ENCODE measurements at regions not wholly inside any gene's neighbourhood (a gene's known extent, or its start where the extent isn't known, plus 50 kb on each side); places are given as distances from the start of the nearest gene placed in this dataset.

- TF ChIP-seq NR3C1 (CRISPR knock-in tag; conservative IDR thresholded peaks at IDR 0.05; ENCODE audit: low read depth) (no peak), TEAD1 (CRISPR knock-in tag; IDR thresholded peaks at IDR 0.05) (no peak)
- TF ChIP-seq, protein P1, sequence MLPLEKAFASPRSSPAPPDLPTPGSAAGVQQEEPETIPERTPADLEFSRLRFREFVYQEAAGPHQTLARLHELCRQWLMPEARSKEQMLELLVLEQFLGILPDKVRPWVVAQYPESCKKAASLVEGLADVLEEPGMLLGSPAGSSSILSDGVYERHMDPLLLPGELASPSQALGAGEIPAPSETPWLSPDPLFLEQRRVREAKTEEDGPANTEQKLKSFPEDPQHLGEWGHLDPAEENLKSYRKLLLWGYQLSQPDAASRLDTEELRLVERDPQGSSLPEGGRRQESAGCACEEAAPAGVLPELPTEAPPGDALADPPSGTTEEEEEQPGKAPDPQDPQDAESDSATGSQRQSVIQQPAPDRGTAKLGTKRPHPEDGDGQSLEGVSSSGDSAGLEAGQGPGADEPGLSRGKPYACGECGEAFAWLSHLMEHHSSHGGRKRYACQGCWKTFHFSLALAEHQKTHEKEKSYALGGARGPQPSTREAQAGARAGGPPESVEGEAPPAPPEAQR (CRISPR knock-in tag; IDR thresholded peaks at IDR 0.05), result no peak
Observed at GRCh38 chr15:69898243-69898642, 199.5 kb downstream of the TLE3 start (continued).

GRCh38 chr15:69902414-69903062 lies 195.2 kb downstream of the TLE3 start:
- ChIA-PET POLR2A (no interaction called here), CTCF (no interaction called here)
- Mint-ChIP-seq H3K27me3 (ENCODE audit: low read depth) (no peaks in the 10 kb centered on the region), H3K4me1 (peaks cover 4% of the 10 kb centered on the region; the same call in 1 of the 2 replicates), H3K27ac (no peak overlapping the region), H3K9me3 (no peaks in the 10 kb centered on the region), H3K36me3 (no peaks in the 10 kb centered on the region), H3K4me3 (no peak overlapping the region)
- no peak for ATAC-seq
- no peak for TF ChIP-seq AR (CRISPR knock-in tag; IDR thresholded peaks at IDR 0.05)
- TF ChIP-seq ZBTB43 (CRISPR knock-in tag; IDR thresholded peaks at IDR 0.05), result no peak
- no peak for TF ChIP-seq SP1 (CRISPR knock-in tag; conservative IDR thresholded peaks at IDR 0.05)
- TF ChIP-seq ZNF396 (CRISPR knock-in tag; IDR thresholded peaks at IDR 0.05; ENCODE audit: borderline replicate concordance), result no peak
- TF ChIP-seq EMX1 (CRISPR knock-in tag; IDR thresholded peaks at IDR 0.05), result no peak
- no peak for DNase-seq (ENCODE audit: low spot score)

DNA sequence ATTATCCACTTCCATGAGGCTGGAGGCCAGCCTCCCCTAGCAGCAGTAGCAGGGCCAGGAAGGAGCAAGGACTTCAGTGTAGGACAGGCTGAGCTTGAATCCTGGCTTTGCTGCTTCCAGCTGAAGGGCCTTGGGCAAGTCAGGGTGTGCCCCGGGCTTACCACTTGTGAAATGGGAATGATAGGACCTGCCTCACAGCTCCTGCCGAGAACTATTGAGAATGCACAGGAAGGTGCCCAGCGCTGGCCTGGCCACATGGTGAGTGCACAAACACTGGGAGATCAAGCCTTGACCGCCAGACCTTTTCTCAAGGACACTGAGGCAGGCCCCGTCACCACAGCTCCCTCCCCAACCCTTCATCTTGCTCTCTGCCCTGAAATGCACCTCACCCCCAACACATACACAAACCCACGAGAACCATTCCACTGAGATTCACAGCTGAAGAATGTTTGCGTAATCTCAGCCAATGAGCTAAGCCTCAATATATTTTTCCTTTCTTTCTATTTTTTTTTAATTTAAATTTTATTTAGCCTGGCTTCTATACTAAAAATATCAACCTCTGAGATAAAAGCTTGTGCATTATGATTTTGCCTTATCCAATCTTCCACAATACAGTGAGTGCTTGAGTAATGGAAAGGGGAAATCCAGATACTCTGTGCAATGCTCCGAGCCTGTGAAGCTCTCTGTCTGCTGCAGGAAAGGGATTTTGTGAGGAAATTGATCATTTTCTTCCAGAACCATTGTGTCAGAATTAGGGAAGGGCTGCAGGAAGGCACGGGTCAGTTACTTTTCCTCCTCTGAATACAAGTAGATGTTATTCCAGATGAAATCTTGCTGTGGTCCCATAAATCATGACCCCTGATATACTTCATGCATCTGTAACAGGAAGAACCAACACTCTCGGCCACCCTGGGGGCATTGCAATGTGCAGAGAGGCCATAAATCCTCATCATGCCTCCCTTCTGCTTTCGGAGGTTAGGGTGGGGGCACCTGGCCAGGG lies 193.9 kb downstream of the TLE3 start:
- H3K36me3 Mint-ChIP-seq, result no peaks in the 10 kb centered on the region
- ATAC-seq, result no peak
- ChIA-PET CTCF (no interaction called here), POLR2A (no interaction called here)
- no peak for DNase-seq (ENCODE audit: low spot score)
- H3K27ac Mint-ChIP-seq, result no peak overlapping the region
- no peaks in the 10 kb centered on the region for H3K9me3 Mint-ChIP-seq
- H3K4me1 Mint-ChIP-seq, result peaks cover 10% of the 10 kb centered on the region
- peaks cover 2% of the 10 kb centered on the region; the same call in 1 of the 2 replicates for H3K27me3 Mint-ChIP-seq (ENCODE audit: low read depth)
- no peak overlapping the region for H3K4me3 Mint-ChIP-seq
- TF ChIP-seq TP53 (CRISPR knock-in tag; IDR thresholded peaks at IDR 0.05), result no peak
- TF ChIP-seq ZNF232 (CRISPR knock-in tag; IDR thresholded peaks at IDR 0.05), result no peak
- no peak for TF ChIP-seq GABPB1 (CRISPR knock-in tag; IDR thresholded peaks at IDR 0.05)
- TF ChIP-seq FOXP4 (CRISPR knock-in tag; IDR thresholded peaks at IDR 0.05), result no peak
- TF ChIP-seq, protein P2, sequence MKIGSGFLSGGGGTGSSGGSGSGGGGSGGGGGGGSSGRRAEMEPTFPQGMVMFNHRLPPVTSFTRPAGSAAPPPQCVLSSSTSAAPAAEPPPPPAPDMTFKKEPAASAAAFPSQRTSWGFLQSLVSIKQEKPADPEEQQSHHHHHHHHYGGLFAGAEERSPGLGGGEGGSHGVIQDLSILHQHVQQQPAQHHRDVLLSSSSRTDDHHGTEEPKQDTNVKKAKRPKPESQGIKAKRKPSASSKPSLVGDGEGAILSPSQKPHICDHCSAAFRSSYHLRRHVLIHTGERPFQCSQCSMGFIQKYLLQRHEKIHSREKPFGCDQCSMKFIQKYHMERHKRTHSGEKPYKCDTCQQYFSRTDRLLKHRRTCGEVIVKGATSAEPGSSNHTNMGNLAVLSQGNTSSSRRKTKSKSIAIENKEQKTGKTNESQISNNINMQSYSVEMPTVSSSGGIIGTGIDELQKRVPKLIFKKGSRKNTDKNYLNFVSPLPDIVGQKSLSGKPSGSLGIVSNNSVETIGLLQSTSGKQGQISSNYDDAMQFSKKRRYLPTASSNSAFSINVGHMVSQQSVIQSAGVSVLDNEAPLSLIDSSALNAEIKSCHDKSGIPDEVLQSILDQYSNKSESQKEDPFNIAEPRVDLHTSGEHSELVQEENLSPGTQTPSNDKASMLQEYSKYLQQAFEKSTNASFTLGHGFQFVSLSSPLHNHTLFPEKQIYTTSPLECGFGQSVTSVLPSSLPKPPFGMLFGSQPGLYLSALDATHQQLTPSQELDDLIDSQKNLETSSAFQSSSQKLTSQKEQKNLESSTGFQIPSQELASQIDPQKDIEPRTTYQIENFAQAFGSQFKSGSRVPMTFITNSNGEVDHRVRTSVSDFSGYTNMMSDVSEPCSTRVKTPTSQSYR (CRISPR knock-in tag; IDR thresholded peaks at IDR 0.05), result no peak
- TF ChIP-seq, protein P3, sequence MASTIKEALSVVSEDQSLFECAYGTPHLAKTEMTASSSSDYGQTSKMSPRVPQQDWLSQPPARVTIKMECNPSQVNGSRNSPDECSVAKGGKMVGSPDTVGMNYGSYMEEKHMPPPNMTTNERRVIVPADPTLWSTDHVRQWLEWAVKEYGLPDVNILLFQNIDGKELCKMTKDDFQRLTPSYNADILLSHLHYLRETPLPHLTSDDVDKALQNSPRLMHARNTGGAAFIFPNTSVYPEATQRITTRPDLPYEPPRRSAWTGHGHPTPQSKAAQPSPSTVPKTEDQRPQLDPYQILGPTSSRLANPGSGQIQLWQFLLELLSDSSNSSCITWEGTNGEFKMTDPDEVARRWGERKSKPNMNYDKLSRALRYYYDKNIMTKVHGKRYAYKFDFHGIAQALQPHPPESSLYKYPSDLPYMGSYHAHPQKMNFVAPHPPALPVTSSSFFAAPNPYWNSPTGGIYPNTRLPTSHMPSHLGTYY (CRISPR knock-in tag; IDR thresholded peaks at IDR 0.05), result no peak
- TF ChIP-seq, protein P4, sequence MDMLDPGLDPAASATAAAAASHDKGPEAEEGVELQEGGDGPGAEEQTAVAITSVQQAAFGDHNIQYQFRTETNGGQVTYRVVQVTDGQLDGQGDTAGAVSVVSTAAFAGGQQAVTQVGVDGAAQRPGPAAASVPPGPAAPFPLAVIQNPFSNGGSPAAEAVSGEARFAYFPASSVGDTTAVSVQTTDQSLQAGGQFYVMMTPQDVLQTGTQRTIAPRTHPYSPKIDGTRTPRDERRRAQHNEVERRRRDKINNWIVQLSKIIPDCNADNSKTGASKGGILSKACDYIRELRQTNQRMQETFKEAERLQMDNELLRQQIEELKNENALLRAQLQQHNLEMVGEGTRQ (CRISPR knock-in tag; IDR thresholded peaks at IDR 0.05), result no peak
- TF ChIP-seq CREM (CRISPR knock-in tag; IDR thresholded peaks at IDR 0.05), result no peak
- TF ChIP-seq ATF1 (CRISPR knock-in tag; IDR thresholded peaks at IDR 0.05), result no peak

Data from WTC11 (cell line).